PFSK-1 (cell line): ENCODE measurements at regions not wholly inside any gene's neighbourhood (a gene's known extent, or its start where the extent isn't known, plus 50 kb on each side); places are given as distances from the start of the nearest gene placed in this dataset.

ENCODE experiments used
- FOXP2 ChIP-seq: optimal IDR thresholded peaks from 2 replicates; pipeline ENCODE3; 2011; ENCODE audit warnings: borderline replicate concordance, control low read depth, inconsistent platforms; ENCODE audit not compliant: insufficient read depth; ENCODE audit errors: extremely low read length, extremely low read depth
- POLR2AphosphoS5 ChIP-seq: IDR thresholded peaks from 2 replicates; pipeline ENCODE4 v1.6.1; 2012; ENCODE audit warnings: low read depth, mild to moderate bottlenecking, control low read depth, low read length, moderate library complexity
- REST ChIP-seq, 2 experiments: IDR thresholded peaks; 2 replicates each; pipeline versions ENCODE4 v1.6.1 to v1.8.0; 2011 to 2012; ENCODE audit warnings: low read depth in 2 of 2, low read length in 2 of 2, control low read depth in 1 of 2, inconsistent platforms in 1 of 2, mild to moderate bottlenecking in 1 of 2, moderate library complexity in 1 of 2; ENCODE audit not compliant: insufficient read depth in 1 of 2
- SIN3A ChIP-seq: IDR thresholded peaks from 2 replicates; pipeline ENCODE4 v1.6.1; 2012; ENCODE audit warnings: mild to moderate bottlenecking, low read length, moderate library complexity, borderline replicate concordance; ENCODE audit not compliant: insufficient read depth
- TAF1 ChIP-seq: IDR thresholded peaks from 2 replicates; pipeline ENCODE4 v1.6.1; 2012; ENCODE audit warnings: low read length, control low read depth, borderline replicate concordance; ENCODE audit not compliant: insufficient read depth

- TF ChIP-seq TAF1 (no peak), FOXP2 (no peak), SIN3A (no peak), POLR2AphosphoS5 (no peak), REST (IDR thresholded peaks at IDR 0.05; ENCODE audit: insufficient read depth in 1 of 2, low read depth in 2 of 2, low read length in 2 of 2) (no peak)
These were observed 172.8 kb upstream of the SPTLC3 start for GRCh38 chr20:12835999-12836398.

GRCh38 chr20:12837646-12838045, 171.1 kb upstream of the SPTLC3 start:
- TF ChIP-seq FOXP2: no peak
- TF ChIP-seq TAF1: no peak
- TF ChIP-seq SIN3A: no peak
- no peak for TF ChIP-seq POLR2AphosphoS5
- TF ChIP-seq REST (IDR thresholded peaks at IDR 0.05; ENCODE audit: insufficient read depth in 1 of 2, low read depth in 2 of 2, low read length in 2 of 2): no peak

GRCh38 chr20:12838261-12838866, 170.4 kb upstream of the SPTLC3 start:
- TF ChIP-seq SIN3A (no peak), TAF1 (no peak), FOXP2 (no peak), REST (IDR thresholded peaks at IDR 0.05; ENCODE audit: insufficient read depth in 1 of 2, low read depth in 2 of 2, low read length in 2 of 2) (no peak), POLR2AphosphoS5 (no peak)

- TF ChIP-seq POLR2AphosphoS5 (no peak), SIN3A (no peak), TAF1 (no peak), FOXP2 (no peak), REST (IDR thresholded peaks at IDR 0.05; ENCODE audit: insufficient read depth in 1 of 2, low read depth in 2 of 2, low read length in 2 of 2) (peak; percentile 33 to 90; a peak in 3 of 4 replicates)
These were observed 160.9 kb upstream of the SPTLC3 start for GRCh38 chr20:12847872-12848271.

- no peak for TF ChIP-seq SIN3A
- TF ChIP-seq FOXP2: no peak
- TF ChIP-seq TAF1: no peak
- TF ChIP-seq POLR2AphosphoS5: no peak
- TF ChIP-seq REST (IDR thresholded peaks at IDR 0.05; ENCODE audit: insufficient read depth in 1 of 2, low read depth in 2 of 2, low read length in 2 of 2): no peak
These were observed 159.4 kb upstream of the SPTLC3 start for GRCh38 chr20:12849225-12849910.
